CD14-positive monocyte (primary cell): ENCODE measurements at regions not wholly inside any gene's neighbourhood (a gene's known extent, or its start where the extent isn't known, plus 50 kb on each side); places are given as distances from the start of the nearest gene placed in this dataset.

Experiments
- DNase-seq, 3 donors: peaks; one replicate each; pipeline ENCODE4 v3.0.0-alpha.2; 2011 to 2022
- H2AFZ ChIP-seq: 2 replicates; pipeline ENCODE4 v1.6.0; 2012; ENCODE audit warnings: mild to moderate bottlenecking, low read depth, low read length, inconsistent platforms; ENCODE audit not compliant: insufficient read depth, poor library complexity, severe bottlenecking
- H3K27ac ChIP-seq, 2 donors: 1 replicate in 1 of 2; 2 replicates in 1 of 2; pipeline ENCODE4 v1.5.1; 2012 to 2013; ENCODE audit warnings: low read length in 2 of 2, control low read depth in 1 of 2, inconsistent platforms in 1 of 2, low read depth in 1 of 2, mild to moderate bottlenecking in 1 of 2
- H3K27me3 ChIP-seq, 2 donors: one replicate each; pipeline versions ENCODE4 v1.6.0 to v1.6.1; 2011 to 2013; ENCODE audit warnings: low read length in 2 of 2; ENCODE audit not compliant: control insufficient read depth in 2 of 2, insufficient read depth in 2 of 2
- H3K36me3 ChIP-seq, 2 donors: replicated peaks in 1 of 2; 1 replicate in 1 of 2; 2 replicates in 1 of 2; pipeline versions ENCODE4 v1.5.1 to v1.6.1; 2012 to 2013; ENCODE audit warnings: low read length in 2 of 2, control low read depth in 1 of 2, inconsistent platforms in 1 of 2, mild to moderate bottlenecking in 1 of 2; ENCODE audit not compliant: insufficient read depth in 2 of 2, control insufficient read depth in 1 of 2
- H3K4me1 ChIP-seq, 2 donors: 1 replicate in 1 of 2; 2 replicates in 1 of 2; pipeline versions ENCODE4 v1.5.1 to v1.6.1; 2012 to 2013; ENCODE audit warnings: low read length in 2 of 2, control low read depth in 1 of 2, inconsistent platforms in 1 of 2, mild to moderate bottlenecking in 1 of 2, moderate library complexity in 1 of 2; ENCODE audit not compliant: insufficient read depth in 2 of 2, control insufficient read depth in 1 of 2
- H3K4me2 ChIP-seq: replicated peaks from 2 replicates; pipeline ENCODE3; 2012; ENCODE audit warnings: low read length, moderate library complexity, mild to moderate bottlenecking; ENCODE audit not compliant: poor library complexity, severe bottlenecking; ENCODE audit errors: extremely low read depth
- H3K4me3 ChIP-seq, 3 experiments: fragments of 200-600 bp in 1 of 3; sonication (generic) in 1 of 3; replicated peaks in 1 of 3; 1 replicate in 2 of 3; 2 replicates in 1 of 3; pipeline ENCODE4 v1.5.1; 2011 to 2013; ENCODE audit warnings: low read length in 3 of 3, mild to moderate bottlenecking in 3 of 3, control low read depth in 2 of 3, low read depth in 2 of 3, inconsistent platforms in 1 of 3, moderate library complexity in 1 of 3
- H3K79me2 ChIP-seq: 2 replicates; pipeline ENCODE4 v1.6.0; 2012; ENCODE audit warnings: mild to moderate bottlenecking, control low read depth, inconsistent platforms, low read length, moderate library complexity; ENCODE audit not compliant: insufficient read depth
- H3K9ac ChIP-seq: 2 replicates; pipeline ENCODE4 v1.6.0; 2017; ENCODE audit warnings: low read length, mild to moderate bottlenecking; ENCODE audit not compliant: insufficient read depth, poor library complexity, severe bottlenecking
- H3K9me3 ChIP-seq, 2 donors: replicated peaks in 1 of 2; 1 replicate in 1 of 2; 2 replicates in 1 of 2; pipeline versions ENCODE4 v1.5.1 to v1.6.1; 2012 to 2013; ENCODE audit warnings: low read length in 2 of 2, control low read depth in 1 of 2; ENCODE audit not compliant: control insufficient read depth in 1 of 2, insufficient read depth in 1 of 2
- H4K20me1 ChIP-seq: 2 replicates; pipeline ENCODE4 v1.6.0; 2012; ENCODE audit warnings: mild to moderate bottlenecking, low read length, control low read depth, moderate library complexity; ENCODE audit not compliant: insufficient read depth
- H3K27ac Mint-ChIP-seq, 7 donors: one replicate each; pipeline ENCODE4 v1.8.0; 2020; ENCODE audit warnings: mild to moderate bottlenecking in 7 of 7, mixed read lengths in 7 of 7, moderate library complexity in 6 of 7, inconsistent platforms in 2 of 7
- H3K27me3 Mint-ChIP-seq, 3 donors: one replicate each; pipeline ENCODE4 v1.8.0; 2021 to 2022; ENCODE audit warnings: low read depth in 3 of 3, mild to moderate bottlenecking in 3 of 3, mixed read lengths in 3 of 3, moderate library complexity in 3 of 3, inconsistent platforms in 1 of 3
- H3K36me3 Mint-ChIP-seq, 2 donors: one replicate each; pipeline ENCODE4 v1.8.0; 2020; ENCODE audit warnings: mixed read lengths in 2 of 2, inconsistent platforms in 1 of 2, mild to moderate bottlenecking in 1 of 2
- H3K4me1 Mint-ChIP-seq: one replicate; pipeline ENCODE4 v1.8.0; 2020; ENCODE audit warnings: mild to moderate bottlenecking, mixed read lengths
- H3K4me3 Mint-ChIP-seq, 2 donors: one replicate each; pipeline ENCODE4 v1.8.0; 2020; ENCODE audit warnings: mild to moderate bottlenecking in 2 of 2, mixed read lengths in 2 of 2, moderate library complexity in 1 of 2
- H3K9me3 Mint-ChIP-seq, 7 donors: one replicate each; pipeline ENCODE4 v1.8.0; 2020 to 2022; ENCODE audit warnings: mixed read lengths in 7 of 7, mild to moderate bottlenecking in 6 of 7, moderate library complexity in 6 of 7, inconsistent platforms in 2 of 7
- WGBS: methylation state at CpG from one replicate; pipeline ENCODE4 v1.1.5; 2013; ENCODE audit warnings: missing lambda C conversion rate; ENCODE audit not compliant: insufficient coverage; 5-methylcytosine and 5-hydroxymethylcytosine counted together
- intact Hi-C, 2 donors: fragments of 100-400 bp; cut with micrococcal nuclease; formaldehyde crosslinking; loops; one replicate each; pipeline versions ENCODE4 v1.15.0 to v1.15.1; 2023
- TF ChIP-seq, protein P1 (sequence below): fragments of 200-600 bp; IDR thresholded peaks from one replicate; pipeline ENCODE4 v1.8.0; 2022; ENCODE audit warnings: antibody characterized with exemption, mild to moderate bottlenecking

DNA sequence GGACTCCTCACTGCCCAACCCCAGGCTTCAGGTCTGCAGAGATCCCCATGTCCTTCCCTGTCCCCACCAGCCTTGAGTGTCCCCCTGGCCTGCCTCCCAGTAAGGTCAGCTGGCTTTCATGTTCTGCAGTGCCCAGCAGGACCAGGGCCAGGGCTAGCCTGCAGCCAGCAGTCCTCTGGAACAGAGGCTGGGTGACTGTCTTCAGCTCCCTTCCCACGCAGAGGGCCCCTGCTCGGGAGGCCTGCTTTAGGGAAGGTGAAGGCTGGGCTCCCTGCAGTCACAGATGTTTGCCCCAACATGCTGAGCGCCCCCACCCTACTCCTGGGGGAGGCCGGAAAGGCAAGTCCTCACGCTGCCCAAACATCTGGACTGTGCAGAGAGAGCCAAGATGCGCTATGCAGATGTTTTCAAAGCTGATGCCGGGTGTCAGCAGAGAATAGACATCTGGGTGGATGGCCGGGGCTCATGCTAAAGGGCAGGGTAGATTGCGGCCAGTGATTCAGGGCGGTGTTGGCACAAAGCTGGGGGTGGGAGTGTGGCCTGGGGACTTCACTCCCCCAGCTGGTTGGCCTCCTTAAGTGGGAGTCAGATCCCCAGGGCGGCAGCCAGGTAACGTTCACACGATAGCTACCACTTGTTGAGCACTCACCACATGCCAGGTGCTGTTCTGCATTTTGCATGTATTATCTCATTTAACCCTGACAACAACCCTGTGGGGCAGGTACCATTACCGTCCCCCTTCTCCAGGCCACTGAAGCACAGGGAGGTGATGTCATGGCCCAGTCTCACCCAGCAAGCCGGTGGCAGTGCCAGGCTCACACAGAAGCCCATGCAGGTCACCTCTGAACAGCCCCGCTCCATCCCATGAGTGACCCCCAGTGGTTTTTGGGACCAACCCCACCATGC, 71.2 kb upstream of the COL13A1 start:
- Mint-ChIP-seq H3K4me1 (no peaks in the 10 kb centered on the region), H3K9me3 (no peaks in the 10 kb centered on the region), H3K27me3 (peaks cover 0 to 4% (median 2%) of the 10 kb centered on the region in 3 donors), H3K27ac (peak overlapping the region in 1 of 7 donors; percentile 18), H3K36me3 (no peaks in the 10 kb centered on the region), H3K4me3 (no peak overlapping the region)
- Histone ChIP-seq H3K27me3 (no peaks in the 10 kb centered on the region), H3K4me3 (no peak overlapping the region), H4K20me1 (no peaks in the 10 kb centered on the region), H3K36me3 (no peaks in the 10 kb centered on the region), H3K9ac (no peak overlapping the region), H2AFZ (no peak overlapping the region), H3K9me3 (no peaks in the 10 kb centered on the region), H3K27ac (no peak overlapping the region), H3K79me2 (no peaks in the 10 kb centered on the region), H3K4me1 (no peaks in the 10 kb centered on the region), H3K4me2 (no peak overlapping the region)
- intact Hi-C loops = no loop called here
- 94% methylated on average over 9 of the region's 16 CpGs for WGBS
- TF ChIP-seq, protein P1, sequence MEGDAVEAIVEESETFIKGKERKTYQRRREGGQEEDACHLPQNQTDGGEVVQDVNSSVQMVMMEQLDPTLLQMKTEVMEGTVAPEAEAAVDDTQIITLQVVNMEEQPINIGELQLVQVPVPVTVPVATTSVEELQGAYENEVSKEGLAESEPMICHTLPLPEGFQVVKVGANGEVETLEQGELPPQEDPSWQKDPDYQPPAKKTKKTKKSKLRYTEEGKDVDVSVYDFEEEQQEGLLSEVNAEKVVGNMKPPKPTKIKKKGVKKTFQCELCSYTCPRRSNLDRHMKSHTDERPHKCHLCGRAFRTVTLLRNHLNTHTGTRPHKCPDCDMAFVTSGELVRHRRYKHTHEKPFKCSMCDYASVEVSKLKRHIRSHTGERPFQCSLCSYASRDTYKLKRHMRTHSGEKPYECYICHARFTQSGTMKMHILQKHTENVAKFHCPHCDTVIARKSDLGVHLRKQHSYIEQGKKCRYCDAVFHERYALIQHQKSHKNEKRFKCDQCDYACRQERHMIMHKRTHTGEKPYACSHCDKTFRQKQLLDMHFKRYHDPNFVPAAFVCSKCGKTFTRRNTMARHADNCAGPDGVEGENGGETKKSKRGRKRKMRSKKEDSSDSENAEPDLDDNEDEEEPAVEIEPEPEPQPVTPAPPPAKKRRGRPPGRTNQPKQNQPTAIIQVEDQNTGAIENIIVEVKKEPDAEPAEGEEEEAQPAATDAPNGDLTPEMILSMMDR = no peak
- DNase-seq = no peak

DNA sequence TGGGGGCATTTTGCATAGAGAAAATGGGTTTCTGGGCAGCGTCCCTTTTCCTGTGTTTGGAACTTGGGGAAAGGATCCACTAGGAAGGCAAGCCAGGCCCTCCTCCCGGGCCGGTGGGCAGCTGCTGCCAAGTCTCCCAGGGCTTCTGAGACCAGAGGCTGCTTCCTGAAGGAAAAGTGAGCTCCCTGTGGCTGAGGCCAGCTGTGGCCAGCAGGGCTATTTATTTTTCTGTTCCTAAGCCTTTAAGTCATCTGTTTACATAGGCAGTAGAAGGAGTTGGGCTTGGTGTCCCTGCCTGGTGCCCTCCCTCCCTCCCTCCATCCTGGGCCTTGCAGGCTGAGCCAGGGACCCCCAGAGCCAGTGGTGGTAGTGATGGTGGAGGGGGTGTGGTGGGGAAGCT, 70.5 kb upstream of the COL13A1 start:
- H3K79me2 ChIP-seq = no peaks in the 10 kb centered on the region
- no peaks in the 10 kb centered on the region for H3K27me3 ChIP-seq
- TF ChIP-seq, protein P1 = no peak
- no peak overlapping the region for H3K9ac ChIP-seq
- no peak overlapping the region for H3K4me2 ChIP-seq
- intact Hi-C loops = no loop called here
- no peak for DNase-seq
- H3K9me3 Mint-ChIP-seq = no peaks in the 10 kb centered on the region
- H3K4me1 ChIP-seq = no peaks in the 10 kb centered on the region
- H2AFZ ChIP-seq = no peak overlapping the region
- WGBS = 100% methylated on average over 3 of the region's 3 CpGs
- H3K36me3 ChIP-seq = no peaks in the 10 kb centered on the region
- H3K4me3 Mint-ChIP-seq = no peak overlapping the region
- H3K27ac Mint-ChIP-seq = no peak overlapping the region
- H3K36me3 Mint-ChIP-seq = no peaks in the 10 kb centered on the region
- H3K9me3 ChIP-seq = no peaks in the 10 kb centered on the region
- H3K4me3 ChIP-seq = no peak overlapping the region
- H3K27ac ChIP-seq = no peak overlapping the region
- peaks cover 0 to 4% (median 2%) of the 10 kb centered on the region in 3 donors for H3K27me3 Mint-ChIP-seq
- no peaks in the 10 kb centered on the region for H4K20me1 ChIP-seq
- no peaks in the 10 kb centered on the region for H3K4me1 Mint-ChIP-seq
